ENCODE measurements at regions not wholly inside any gene's neighbourhood (a gene's known extent, or its start where the extent isn't known, plus 50 kb on each side); places are given as distances from the start of the nearest gene placed in this dataset.

- DNase-seq: no peak
These were observed 74.2 kb upstream of the MBOAT2 start for GRCh38 chr2:9077691-9078090.

- DNase-seq: no peak
These were observed 73.3 kb upstream of the MBOAT2 start for GRCh38 chr2:9076755-9077154.

GRCh38 chr2:9076210-9076609 is 72.7 kb upstream of the MBOAT2 start:
- no peak for DNase-seq

- no peak for DNase-seq
These were observed 71.4 kb upstream of the MBOAT2 start for GRCh38 chr2:9074930-9075329.

- no peak for DNase-seq
These were observed 68.2 kb upstream of the MBOAT2 start for GRCh38 chr2:9071584-9072124.

- no peak for DNase-seq
These were observed 67.5 kb upstream of the MBOAT2 start for GRCh38 chr2:9071032-9071431.

GRCh38 chr2:9069543-9069942 is 66.1 kb upstream of the MBOAT2 start:
- DNase-seq: no peak

GRCh38 chr2:9065901-9066300 is 62.4 kb upstream of the MBOAT2 start:
- no peak for DNase-seq

GRCh38 chr2:9063023-9063606 is 59.6 kb upstream of the MBOAT2 start:
- no peak for DNase-seq

- DNase-seq: no peak
These were observed 57.3 kb upstream of the MBOAT2 start for GRCh38 chr2:9060819-9061218.

GRCh38 chr2:9057939-9058761 is 54.7 kb upstream of the MBOAT2 start:
- no peak for DNase-seq

GRCh38 chr2:9055471-9055870 is 52.0 kb upstream of the MBOAT2 start:
- DNase-seq: no peak

GRCh38 chr2:9053534-9053931 is 50.0 kb upstream of the MBOAT2 start:
- DNase-seq: no peak

Measured in NCI-H524 treated with DMSO at 0.1 percent for 48 hours (cell line).